ENCODE measurements at regions not wholly inside any gene's neighbourhood (a gene's known extent, or its start where the extent isn't known, plus 50 kb on each side); places are given as distances from the start of the nearest gene placed in this dataset.

- Histone ChIP-seq H3K79me2 (ENCODE audit: control insufficient read depth, insufficient read depth, low read length) (no peaks in the 10 kb centered on the region), H3K9ac (ENCODE audit: insufficient read depth in 1 of 2, low read depth in 2 of 2, low read length in 2 of 2) (no peak overlapping the region), H4K20me1 (replicated peaks; ENCODE audit: control insufficient read depth, insufficient read depth, low read length) (no peaks in the 10 kb centered on the region), H3K27ac (ENCODE audit: extremely low read depth, low read depth, low read length) (no peak overlapping the region), H3K4me3 (no peak overlapping the region), H3K4me1 (replicated peaks in 1 of 2; ENCODE audit: control insufficient read depth in 2 of 2, insufficient read depth in 2 of 2, low read length in 2 of 2) (no peaks in the 10 kb centered on the region), H3K9me3 (replicated peaks; ENCODE audit: control insufficient read depth, insufficient read depth, low read depth, low read length) (no peaks in the 10 kb centered on the region), H3K27me3 (ENCODE audit: control insufficient read depth in 2 of 2, insufficient read depth in 2 of 2, low read length in 2 of 2) (no peaks in the 10 kb centered on the region), H2AFZ (ENCODE audit: low read depth, low read length) (no peak overlapping the region), H3K9me1 (ENCODE audit: control insufficient read depth, insufficient read depth, low read length) (no peaks in the 10 kb centered on the region), H3K4me2 (ENCODE audit: insufficient read depth, low read length) (no peak overlapping the region), H3K36me3 (ENCODE audit: control insufficient read depth, insufficient read depth, low read length) (no peaks in the 10 kb centered on the region)
- ChIA-PET POLR2A (no interaction called here), CTCF (ENCODE audit: low intra/inter-chr PET ratio) (no interaction called here)
- in situ Hi-C loops (cut with MboI) (no loop called here), intact Hi-C loops (cut with micrococcal nuclease) (no loop called here)
- under 1% methylated on average over 8 of the region's 8 CpGs for WGBS (ENCODE audit: insufficient coverage, low coverage, missing lambda C conversion rate)
- no peak for DNase-seq (ENCODE audit: extremely low read depth in 1 of 4, low spot score in 3 of 4)
- ATAC-seq, result no peak
- no TSS peak for BruUV-seq (replicated peaks)
- FAIRE-seq, result no peak
- TF ChIP-seq ILK (tag; IDR thresholded peaks at IDR 0.05; ENCODE audit: borderline replicate concordance, low read depth) (no peak), EZH2 (IDR thresholded peaks at IDR 0.05; ENCODE audit: borderline replicate concordance, low read depth, low read length) (no peak), DIDO1 (tag; IDR thresholded peaks at IDR 0.05; ENCODE audit: low read depth) (no peak), ZBTB2 (IDR thresholded peaks at IDR 0.05) (no peak), ZNF165 (CRISPR knock-in tag; IDR thresholded peaks at IDR 0.05; ENCODE audit: borderline replicate concordance) (no peak), TRIM24 (IDR thresholded peaks at IDR 0.05) (no peak), RNF2 (IDR thresholded peaks at IDR 0.05) (no peak), ARID1B (IDR thresholded peaks at IDR 0.05) (no peak), GTF2F1 (IDR thresholded peaks at IDR 0.05; ENCODE audit: low read depth, low read length) (no peak), ZNF277 (CRISPR knock-in tag; IDR thresholded peaks at IDR 0.05; ENCODE audit: borderline replicate concordance) (no peak), ZNF583 (CRISPR knock-in tag; IDR thresholded peaks at IDR 0.05) (no peak), RBM22 (IDR thresholded peaks at IDR 0.05; ENCODE audit: low read depth, low read length, poor library complexity, severe bottlenecking) (no peak)
These were observed 642.7 kb downstream of the HS3ST4 start for GRCh38 chr16:26334218-26335111.
